HG02642 (cell line): ENCODE measurements at regions not wholly inside any gene's neighbourhood (a gene's known extent, or its start where the extent isn't known, plus 50 kb on each side); places are given as distances from the start of the nearest gene placed in this dataset.
"Not testable (repeated sequence)": the region's sequence is repeated elsewhere in the genome, so short reads cannot be mapped to it uniquely, and the experiment has no call there.

ENCODE experiments used
- ATAC-seq: cut with Tn5 transposase; IDR thresholded peaks from one replicate; pipeline ENCODE4 v1.9.1; 2021; ENCODE audit warnings: mild to moderate bottlenecking; ENCODE audit not compliant: unreplicated experiment, poor library complexity

DNA sequence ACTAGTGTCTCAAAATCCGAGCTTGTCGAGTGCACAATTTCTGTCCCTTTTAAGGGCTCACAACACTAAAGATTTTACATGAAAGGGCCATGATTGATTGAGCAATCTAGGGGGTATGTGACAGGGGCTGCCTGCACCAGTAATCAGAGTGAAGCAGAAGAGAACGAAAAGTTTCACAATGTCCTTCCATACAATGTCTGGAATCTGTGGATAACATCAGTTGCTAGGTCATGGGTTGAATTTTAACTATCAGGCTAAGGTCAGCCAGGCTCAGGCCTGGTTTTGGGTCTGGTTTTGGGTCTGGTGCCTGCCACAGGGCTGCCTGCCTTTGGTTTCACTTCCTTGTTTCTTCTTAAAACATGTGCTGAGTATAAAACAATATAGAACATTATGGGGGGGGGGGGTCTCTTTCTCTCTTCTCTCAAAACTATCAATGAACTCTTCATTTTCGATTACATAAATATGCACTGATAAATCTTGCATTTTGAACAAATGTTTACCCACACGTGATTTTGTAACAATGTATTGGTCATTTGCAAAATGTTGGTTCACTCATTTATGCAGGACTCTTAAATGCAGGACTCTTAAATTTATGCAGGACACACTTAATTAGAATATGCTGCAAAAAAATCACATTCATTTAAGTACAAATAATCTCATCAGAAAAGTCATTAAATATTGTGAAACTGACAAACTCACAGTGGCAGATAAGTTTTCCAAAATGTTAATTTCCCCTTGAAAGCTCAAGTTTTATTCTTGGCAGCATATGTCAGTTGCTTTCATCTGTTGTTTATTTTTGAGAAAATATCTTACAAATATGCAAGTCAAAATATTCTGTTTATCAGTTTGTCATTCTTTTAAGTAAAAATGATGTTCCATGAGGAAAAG, 290.5 kb upstream of the KYNU start:
- ATAC-seq = no peak

DNA sequence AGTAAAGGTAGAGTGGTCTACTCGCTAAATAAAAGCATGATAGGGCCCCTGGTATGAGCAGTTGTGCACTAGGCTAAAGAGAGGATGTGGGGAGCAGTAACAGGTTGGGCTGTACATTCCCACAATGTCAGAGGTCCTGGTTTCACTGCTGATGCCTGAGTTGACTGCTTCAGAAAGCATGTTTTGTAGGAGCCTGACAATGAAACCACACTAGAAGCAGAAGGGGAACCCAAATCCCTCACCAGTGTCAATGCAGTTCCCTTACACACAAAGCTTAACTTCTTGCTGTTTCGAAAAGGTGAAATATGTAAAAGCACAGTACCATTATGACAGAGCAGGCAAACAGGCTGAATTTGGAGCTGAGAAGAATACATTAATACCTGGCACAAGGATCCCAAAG, 291.7 kb upstream of the KYNU start:
- ATAC-seq = peak; percentile 83

DNA sequence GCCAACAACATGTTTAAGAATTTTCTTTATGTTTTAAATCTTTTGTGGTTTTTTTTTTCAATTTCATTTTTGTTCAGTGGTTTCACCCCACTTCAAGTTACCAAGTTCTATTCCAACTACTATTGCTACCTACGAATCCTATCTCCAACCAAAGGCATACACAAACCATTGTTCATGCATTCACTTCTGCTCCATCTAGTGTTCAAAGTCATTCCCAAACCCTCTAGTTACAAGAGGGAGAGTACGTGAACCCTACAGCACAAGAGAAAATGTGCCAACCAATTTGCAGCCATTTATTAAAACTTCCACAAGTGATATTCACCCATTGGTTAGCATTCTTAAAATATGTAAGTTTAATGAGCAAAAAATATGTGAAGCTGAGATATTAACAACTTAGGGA, 295.1 kb upstream of the KYNU start:
- no peak for ATAC-seq

DNA sequence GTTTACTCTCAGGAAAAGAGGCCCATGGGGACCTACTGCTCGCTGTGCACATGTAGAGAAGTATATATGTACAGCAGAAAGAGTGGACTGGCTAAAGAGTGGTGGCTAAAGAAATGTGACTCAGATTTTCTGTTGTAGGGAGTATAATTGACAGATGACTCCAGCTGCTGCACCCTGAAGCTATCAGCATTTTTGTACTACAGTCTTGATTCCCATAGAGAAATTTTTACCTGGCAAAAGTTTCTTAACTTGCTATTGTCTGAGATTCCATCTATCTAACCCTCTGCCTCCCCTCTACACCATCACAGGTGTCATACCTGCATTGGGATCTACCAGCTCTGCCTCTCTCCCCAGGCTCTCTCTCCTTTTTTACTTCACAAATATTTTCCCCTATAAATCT, 296.0 kb upstream of the KYNU start:
- ATAC-seq = no peak

DNA sequence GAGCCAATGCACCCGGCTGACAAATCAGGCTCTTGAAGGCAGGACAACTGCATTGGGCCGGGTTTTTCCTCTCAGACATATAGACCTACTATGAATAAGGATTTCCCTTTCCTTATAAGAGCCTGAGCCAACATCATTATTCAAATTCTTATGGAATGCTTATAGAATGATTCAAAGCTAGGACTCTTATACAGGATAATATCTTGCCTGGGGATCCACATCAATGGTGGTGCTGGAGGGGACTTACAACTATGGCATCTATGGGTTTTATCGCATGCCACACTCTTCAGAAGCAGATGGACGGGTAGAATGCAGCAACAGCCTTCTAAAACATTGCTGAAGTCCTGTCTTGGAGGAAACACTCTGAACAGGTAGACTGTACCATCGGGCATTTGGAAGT, 296.8 kb upstream of the KYNU start:
- ATAC-seq = no peak

DNA sequence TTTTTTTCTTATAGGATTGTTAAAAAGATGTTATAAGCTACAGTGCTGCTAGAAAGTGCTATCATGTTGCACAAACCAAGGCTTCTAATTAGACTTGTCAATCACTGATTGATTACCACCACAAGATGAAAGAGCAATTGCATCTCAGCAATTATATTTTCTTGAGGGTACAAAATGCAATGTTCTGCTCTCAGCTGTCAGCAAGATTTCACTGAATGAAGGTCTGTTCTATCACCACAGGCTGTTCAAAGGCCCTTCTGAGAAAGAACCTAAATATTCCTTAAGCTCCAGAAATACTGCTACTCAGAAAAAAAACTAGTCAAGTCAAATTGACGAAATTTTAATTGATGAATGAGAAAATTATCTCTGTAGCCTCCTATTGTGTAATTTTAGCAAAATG, 301.9 kb upstream of the KYNU start:
- no peak for ATAC-seq

DNA sequence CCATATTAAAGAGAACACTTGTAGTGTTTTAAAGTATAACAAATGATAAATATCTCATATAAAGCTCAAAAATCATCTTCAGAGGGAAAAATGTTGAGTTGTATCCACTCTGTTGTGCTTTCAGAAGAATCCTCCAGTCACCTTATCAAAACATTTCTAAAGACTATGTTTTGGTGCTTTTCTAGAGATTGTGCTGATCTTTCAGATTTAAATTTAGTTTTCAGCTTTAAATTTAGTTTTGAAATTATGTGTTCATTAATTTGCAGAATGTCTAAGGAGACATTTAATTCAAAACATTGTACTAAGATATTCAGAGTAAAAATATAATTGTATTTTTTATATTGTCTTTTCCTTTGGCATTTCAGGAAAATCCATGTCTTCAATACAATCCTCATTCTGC, 303.1 kb upstream of the KYNU start:
- no peak for ATAC-seq

DNA sequence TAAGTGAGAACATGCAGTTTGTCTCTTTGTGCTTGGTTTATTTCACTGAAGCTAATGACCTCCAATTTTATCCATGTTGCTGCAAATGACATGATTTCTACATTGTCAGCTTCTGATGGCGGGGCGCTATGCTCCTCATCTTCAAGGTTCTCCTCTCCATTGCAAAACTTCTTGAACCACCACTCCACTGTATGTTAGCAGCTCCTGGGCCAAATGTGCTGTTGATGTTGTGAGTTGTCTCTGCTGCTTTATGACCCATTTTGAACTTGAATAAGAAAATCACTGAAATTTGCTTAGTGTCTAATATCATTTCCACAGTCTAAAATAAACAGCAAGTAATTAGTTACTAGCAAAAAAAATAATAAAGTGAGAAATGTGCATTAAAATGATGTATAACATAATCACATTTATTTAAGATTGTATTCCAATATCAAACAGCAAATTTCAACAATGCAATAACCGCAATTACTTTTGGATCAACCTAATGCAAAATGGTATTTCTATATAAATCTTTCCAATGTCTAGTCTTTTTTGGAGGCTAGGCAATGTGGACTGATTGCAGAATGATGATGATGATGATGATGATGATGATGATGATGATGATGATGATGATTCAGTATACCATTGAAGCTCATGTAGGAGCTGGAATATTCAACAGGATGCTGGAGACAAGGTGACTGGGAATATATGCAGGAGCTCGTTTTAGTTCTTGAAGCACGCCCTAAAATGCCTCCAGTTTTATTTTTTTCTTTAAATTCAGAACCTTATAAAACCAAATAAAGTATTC, 304.9 kb upstream of the KYNU start:
- no peak for ATAC-seq

DNA sequence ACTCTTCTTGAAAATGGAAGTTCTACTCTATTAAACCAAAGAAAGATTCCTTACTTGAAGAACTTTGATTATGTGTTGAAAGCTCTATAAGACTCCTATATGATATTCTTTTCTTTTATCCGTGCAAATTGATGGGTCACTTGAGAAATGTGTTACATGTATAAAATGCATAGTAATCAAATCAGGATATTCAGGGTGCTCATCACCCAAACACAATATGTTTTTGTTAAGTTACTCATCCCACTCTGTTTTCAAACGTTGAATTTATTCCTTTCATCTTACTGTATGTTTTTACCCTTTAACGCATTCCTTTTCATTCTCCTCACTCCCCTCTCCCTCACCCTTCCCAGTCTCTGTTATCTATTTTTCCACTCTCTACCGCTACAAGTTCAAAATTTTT, 305.5 kb upstream of the KYNU start:
- ATAC-seq = no peak

DNA sequence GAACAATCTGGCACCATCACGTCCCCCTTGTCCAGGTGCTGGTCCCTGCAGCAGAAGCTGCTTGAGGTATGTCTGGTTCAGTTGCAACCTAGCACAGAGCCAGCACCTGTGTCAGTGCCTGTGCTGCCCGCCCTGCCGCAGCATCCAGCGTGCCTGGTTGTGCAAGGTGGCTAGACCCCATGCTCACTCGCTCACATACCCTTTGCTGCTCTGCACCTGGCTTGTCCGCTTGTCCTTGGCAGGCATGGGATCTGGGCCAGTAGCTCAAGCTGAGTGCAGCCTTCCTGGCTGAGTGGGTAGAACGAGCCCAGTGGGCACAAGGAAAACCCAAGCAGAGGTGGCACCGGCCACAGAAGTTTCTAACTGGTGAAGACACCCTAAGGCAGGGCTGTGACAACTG, 314.6 kb upstream of the KYNU start:
- no peak for ATAC-seq

DNA sequence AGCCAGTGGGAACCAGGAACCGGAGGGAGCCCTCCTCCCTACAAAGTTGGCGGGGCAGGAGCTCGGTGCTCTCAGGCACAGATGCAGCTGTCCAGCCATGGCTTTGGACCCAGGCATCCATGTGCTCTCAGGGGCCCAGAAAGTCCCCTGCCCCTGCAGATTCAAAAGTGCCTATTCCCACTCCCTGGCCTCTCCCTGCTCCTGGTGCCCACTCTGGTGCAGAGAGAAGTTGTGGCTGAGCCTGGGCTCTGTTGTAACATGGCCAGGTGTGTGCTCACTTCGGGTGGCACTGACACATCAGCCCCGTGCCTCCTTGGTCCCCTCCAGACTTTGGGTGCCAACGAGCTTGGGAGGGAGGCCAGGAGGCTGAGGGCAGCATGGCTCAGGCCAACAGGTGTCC, 315.8 kb upstream of the KYNU start:
- no peak for ATAC-seq

DNA sequence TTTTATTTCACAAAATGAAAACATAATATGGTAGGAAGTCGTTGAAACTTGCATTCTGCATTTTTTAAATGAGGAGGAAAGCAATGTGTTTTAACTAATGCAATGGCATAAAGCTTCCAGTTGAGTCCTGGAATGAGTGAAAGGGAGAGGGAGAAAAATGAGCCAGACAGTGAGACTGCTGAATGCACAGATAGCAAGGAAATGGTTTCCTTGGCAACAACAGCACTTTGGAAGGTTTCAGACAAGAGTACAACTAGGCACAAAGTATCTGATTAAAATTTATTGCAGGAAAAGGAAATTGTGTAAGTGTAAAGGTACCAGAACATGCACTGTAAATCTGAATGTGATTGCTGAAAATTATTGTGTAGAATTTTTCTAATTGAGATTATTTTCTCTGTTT, 320.1 kb upstream of the KYNU start:
- ATAC-seq = no peak

DNA sequence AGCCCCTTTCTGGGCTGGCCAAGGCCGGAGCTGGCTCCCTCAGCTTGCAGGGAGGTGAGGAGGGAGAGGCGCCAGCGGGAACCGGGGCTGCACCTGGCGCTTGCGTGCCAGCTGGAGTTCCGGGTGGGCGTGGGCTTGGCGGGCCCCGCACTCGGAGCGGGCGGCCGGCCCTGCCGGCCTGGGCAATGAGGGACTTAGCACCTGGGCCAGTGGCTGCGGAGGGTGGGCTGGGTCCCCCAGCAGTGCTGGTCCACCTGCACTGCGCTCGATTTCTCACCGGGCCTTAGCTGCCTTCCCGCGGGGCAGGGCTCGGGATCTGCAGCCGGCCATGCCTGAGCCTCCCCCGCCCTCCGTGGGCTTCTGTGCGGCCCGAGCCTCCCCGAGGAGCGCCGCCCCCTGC, 331.5 kb upstream of the KYNU start:
- ATAC-seq = not testable (repeated sequence)

DNA sequence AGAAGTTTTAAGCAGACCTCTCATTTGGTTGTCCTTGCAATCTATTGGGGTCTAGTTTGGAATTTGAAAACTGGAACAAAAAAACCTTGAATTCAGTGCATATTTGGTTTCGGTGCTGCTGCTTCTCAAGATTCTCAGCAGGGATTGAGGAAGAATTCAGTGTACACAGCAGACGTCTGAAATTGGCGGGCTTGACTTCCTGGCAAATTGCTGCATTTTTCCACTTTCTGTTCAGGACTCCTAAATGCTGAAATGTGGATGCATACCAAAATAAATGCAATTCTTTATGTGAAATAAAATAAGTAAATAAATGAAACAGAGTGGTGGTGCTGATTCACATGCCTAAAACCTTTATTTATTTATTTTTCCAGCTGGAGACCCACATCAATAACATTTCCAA, 332.4 kb upstream of the KYNU start:
- ATAC-seq = no peak

DNA sequence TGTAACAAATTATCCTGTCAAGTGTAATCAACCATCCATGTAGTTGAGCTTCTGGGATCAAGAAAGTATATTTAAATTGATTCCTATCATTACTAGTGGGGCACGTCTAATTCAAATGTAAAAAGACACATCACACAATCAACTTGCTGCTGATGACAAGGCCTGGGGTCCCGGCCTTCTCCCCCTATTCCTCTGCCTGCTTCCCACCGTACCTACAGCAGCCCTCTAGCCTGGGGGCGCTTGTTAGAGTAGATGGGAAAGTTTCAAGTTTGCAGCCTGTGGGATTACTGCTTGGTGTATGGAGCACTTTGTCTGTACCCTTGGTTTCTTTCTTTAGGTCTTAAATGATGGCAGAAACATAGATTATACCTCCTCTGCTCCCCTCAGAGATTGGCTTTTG, 333.3 kb upstream of the KYNU start:
- ATAC-seq = no peak

DNA sequence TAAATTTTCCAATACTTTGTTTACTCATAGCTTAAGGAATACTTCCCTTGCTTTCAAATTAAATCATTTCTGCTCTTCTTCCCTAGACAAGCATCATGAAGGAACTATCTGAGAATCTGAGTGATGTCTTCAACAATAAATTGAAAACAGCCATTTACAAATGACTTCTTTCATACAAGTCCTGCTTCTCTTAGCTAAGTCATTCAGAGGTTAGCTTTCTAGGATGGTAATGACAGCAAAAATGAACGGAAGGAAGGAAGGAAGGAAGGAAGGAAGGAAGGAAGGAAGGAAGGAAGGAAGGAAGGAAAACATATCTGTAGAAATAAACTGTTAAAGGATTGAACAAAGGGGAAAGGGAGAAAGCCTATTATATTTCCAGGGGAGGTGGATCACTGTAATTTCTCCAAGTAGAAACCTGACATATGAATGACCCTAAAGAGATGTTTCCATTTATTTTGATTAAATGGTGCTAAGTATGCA, 335.0 kb upstream of the KYNU start:
- no peak for ATAC-seq

DNA sequence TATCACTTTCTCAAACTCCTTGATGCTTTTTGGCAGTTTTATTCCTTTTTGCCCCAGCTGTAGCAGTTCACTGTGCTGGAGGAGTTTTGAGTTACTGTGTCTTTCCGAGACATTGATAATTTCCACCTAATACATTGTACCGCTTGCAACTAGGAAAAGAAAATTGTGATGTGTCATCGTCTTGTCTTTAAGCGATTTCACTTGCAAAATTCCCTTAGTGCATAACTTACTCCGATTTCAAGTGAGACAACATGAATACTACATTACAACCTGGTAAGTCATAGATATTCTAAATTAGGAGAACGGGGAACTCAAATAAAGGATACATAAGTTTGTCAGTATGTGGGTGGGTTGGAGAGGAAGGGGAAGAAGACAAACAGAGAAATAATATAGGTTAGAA, 340.5 kb upstream of the KYNU start:
- no peak for ATAC-seq

DNA sequence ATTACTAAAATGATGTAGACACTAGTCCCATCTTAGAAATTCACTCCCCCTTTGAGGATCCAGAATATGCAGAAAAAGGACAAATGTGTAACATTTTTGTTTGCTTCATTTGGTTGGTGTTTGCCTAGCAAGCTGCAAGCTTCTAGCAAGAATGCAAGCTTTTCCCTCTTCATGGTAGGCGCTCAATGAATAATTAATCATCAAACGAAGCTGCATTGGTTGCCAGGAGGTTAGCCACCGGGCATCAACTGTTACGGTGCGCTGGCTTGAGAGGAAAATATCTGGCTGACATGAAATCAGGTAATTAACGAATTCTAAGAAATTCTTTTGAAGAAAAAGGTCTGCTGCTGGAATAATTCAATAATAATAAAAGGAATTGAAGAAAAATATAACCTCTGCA, 341.0 kb upstream of the KYNU start:
- ATAC-seq = no peak

DNA sequence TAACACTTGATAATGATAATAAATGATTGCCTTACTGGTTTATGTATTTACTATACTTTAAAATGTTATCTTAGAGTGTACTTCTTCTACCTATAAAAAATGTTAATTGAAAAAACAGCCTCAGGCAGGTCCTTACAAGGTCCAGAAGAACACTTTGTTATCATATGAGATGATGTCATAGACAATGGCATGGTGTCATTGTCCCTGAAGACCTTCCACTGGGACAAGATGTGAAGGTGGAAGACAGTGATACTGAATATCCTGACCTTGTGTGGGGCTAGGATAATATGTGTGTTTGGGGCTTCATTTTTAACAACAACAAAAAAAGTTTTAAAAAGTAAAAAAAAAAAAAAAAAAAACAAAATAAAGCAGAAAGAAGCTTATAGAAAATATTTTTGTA, 342.2 kb upstream of the KYNU start:
- ATAC-seq = no peak

DNA sequence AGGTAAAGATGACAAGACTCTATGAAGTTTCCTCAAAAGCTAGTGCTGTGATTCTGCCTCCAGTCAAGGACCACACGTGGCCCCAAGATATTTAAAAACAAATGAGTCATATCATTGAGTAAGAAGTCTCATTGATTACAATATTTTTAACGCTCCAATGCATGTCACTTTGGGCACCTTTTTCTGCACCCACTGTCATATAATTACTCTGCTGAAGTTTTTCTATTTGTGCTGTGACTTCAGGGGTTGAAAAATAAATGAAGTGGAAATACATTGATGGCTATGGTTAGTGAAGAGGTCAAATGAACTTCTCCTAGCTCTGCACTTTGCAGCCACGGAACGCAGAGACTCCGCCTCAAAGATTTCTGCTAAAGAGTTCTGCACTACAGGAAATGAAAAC, 344.3 kb upstream of the KYNU start:
- no peak for ATAC-seq

DNA sequence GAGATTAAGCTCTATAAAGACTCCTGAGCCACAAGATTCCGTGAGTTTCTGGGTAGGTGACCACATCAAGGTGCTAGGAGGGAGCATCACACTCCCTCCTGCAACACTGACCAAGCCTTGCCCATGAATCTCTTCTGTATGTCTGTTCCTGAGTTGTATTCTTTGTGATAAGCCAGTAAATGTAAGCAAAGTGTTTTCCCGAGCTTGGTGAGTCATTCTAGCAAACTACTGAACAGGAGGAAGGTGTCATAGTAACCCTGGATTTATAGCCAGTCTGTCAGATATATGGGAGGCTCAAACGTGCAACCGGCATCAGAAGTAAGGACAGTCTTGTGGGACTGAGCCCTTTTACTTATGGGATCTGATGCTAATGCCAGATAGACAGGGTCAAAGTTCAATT, 346.1 kb upstream of the KYNU start:
- ATAC-seq = no peak

DNA sequence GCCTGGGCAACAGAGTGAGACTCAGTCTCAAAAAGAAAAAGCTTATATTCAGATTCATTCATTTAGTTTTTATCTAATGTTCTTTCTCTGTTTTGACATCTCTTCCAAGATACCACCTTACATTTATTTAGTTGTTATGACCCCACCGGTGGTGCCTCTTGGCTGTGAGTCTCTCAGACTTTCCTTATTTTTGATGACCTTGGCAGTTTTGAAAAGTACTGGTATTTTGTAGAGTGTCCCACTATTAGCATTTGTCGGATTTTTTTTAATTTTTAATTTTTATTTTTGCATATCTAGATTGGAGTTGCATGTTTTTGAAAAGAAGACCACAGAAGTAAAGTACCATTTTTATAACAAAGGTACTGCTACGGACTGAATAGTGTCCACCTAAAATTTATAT, 351.7 kb upstream of the KYNU start:
- no peak for ATAC-seq
